CD4-positive, CD25-positive, alpha-beta regulatory T cell (primary cell): ENCODE measurements at regions not wholly inside any gene's neighbourhood (a gene's known extent, or its start where the extent isn't known, plus 50 kb on each side); places are given as distances from the start of the nearest gene placed in this dataset.

Source experiments
- ATAC-seq, 2 donors: fragments of 150-1000 bp; cut with Tn5 transposase; one replicate each; pipeline ENCODE4 v1.10.0; 2021; ENCODE audit warnings: low read depth in 2 of 2, moderate number of reproducible peaks in 2 of 2, moderate library complexity in 1 of 2
- DNase-seq, 3 donors: peaks; one replicate each; pipeline versions ENCODE4 v3.0.0 to v3.0.0-alpha.2; 2012 to 2022; ENCODE audit warnings: mixed read lengths in 1 of 3
- H3K27ac ChIP-seq: one replicate; pipeline ENCODE4 v1.7.0; 2013; ENCODE audit warnings: mild to moderate bottlenecking, low read length; ENCODE audit not compliant: insufficient read depth, poor library complexity, severe bottlenecking
- H3K27me3 ChIP-seq: one replicate; pipeline ENCODE4 v1.7.0; 2013; ENCODE audit warnings: low read length; ENCODE audit not compliant: control insufficient read depth, insufficient read depth
- H3K36me3 ChIP-seq: one replicate; pipeline ENCODE4 v1.7.0; 2013; ENCODE audit warnings: mild to moderate bottlenecking, low read length, moderate library complexity; ENCODE audit not compliant: control insufficient read depth, insufficient read depth
- H3K4me1 ChIP-seq: 2 replicates; pipeline ENCODE4 v1.7.0; 2013; ENCODE audit warnings: mild to moderate bottlenecking, low read length; ENCODE audit not compliant: insufficient read depth, control insufficient read depth, poor library complexity, severe bottlenecking
- H3K4me3 ChIP-seq: one replicate; pipeline ENCODE4 v1.7.0; 2013; ENCODE audit warnings: low read depth, mild to moderate bottlenecking, low read length, moderate library complexity
- H3K9me3 ChIP-seq, 2 experiments: 1 replicate in 1 of 2; 2 replicates in 1 of 2; pipeline ENCODE4 v1.7.0; 2013; ENCODE audit warnings: low read length in 2 of 2, mild to moderate bottlenecking in 1 of 2, moderate library complexity in 1 of 2; ENCODE audit not compliant: control insufficient read depth in 2 of 2
- H3K27ac Mint-ChIP-seq, 3 donors: one replicate each; pipeline ENCODE4 v1.8.0; 2020 to 2022; ENCODE audit warnings: mild to moderate bottlenecking in 3 of 3, mixed read lengths in 3 of 3, moderate library complexity in 2 of 3
- H3K27me3 Mint-ChIP-seq: one replicate; pipeline ENCODE4 v1.8.0; 2022; ENCODE audit warnings: mild to moderate bottlenecking, mixed read lengths
- H3K36me3 Mint-ChIP-seq: one replicate; pipeline ENCODE4 v1.8.0; 2020; ENCODE audit warnings: mixed read lengths
- H3K4me1 Mint-ChIP-seq, 4 donors: one replicate each; pipeline ENCODE4 v1.8.0; 2020 to 2022; ENCODE audit warnings: mixed read lengths in 4 of 4, mild to moderate bottlenecking in 1 of 4
- H3K4me3 Mint-ChIP-seq, 4 donors: one replicate each; pipeline ENCODE4 v1.8.0; 2020 to 2022; ENCODE audit warnings: mild to moderate bottlenecking in 4 of 4, mixed read lengths in 4 of 4, moderate library complexity in 3 of 4
- H3K9me3 Mint-ChIP-seq, 7 donors: one replicate each; pipeline ENCODE4 v1.8.0; 2020 to 2022; ENCODE audit warnings: mixed read lengths in 7 of 7, mild to moderate bottlenecking in 3 of 7, moderate library complexity in 2 of 7

DNA sequence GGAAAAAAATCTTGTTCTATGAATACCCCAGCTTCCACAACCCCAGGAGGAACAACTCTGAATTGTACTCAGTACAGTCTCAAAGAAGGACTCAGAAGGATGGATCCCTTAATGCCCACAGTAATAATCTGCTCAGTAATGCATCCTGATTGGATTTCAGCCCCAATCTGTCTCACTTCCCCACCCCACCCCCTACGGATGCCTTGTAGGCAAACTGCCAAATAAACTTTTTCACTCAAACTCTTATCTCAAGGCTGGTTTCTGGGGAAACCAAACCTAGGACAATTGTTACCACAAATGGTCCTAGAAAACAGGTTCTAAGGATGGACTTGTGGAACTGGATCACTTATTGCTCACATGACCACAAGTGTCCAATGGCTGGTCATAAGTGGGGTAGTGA is 1021.8 kb upstream of the INTU start:
- Mint-ChIP-seq H3K9me3 (peaks cover 0 to 9% (median 2%) of the 10 kb centered on the region in 7 donors), H3K27me3 (no peaks in the 10 kb centered on the region), H3K27ac (no peak overlapping the region), H3K36me3 (no peaks in the 10 kb centered on the region), H3K4me1 (no peaks in the 10 kb centered on the region), H3K4me3 (no peak overlapping the region)
- Histone ChIP-seq H3K36me3 (no peaks in the 10 kb centered on the region), H3K4me3 (no peak overlapping the region), H3K27ac (no peak overlapping the region), H3K9me3 (peaks cover 0 to 1% of the 10 kb centered on the region in 2 experiments), H3K4me1 (no peaks in the 10 kb centered on the region), H3K27me3 (no peaks in the 10 kb centered on the region)
- ATAC-seq (no peak), DNase-seq (no peak)

GRCh38 chr4:126611900-126612299 is 1020.9 kb upstream of the INTU start:
- H3K27me3 ChIP-seq: no peaks in the 10 kb centered on the region
- no peak overlapping the region for H3K4me3 ChIP-seq
- H3K27ac ChIP-seq: no peak overlapping the region
- H3K9me3 ChIP-seq: peaks cover 0 to 1% of the 10 kb centered on the region in 2 experiments
- ATAC-seq (no peak), DNase-seq (no peak)
- no peak overlapping the region for H3K4me3 Mint-ChIP-seq
- peak overlapping the region in 1 of 3 donors; percentile 74 for H3K27ac Mint-ChIP-seq
- no peaks in the 10 kb centered on the region for H3K4me1 Mint-ChIP-seq
- peaks cover 0 to 14% (median 6%) of the 10 kb centered on the region in 7 donors for H3K9me3 Mint-ChIP-seq
- no peaks in the 10 kb centered on the region for H3K4me1 ChIP-seq
- no peaks in the 10 kb centered on the region for H3K36me3 Mint-ChIP-seq
- no peaks in the 10 kb centered on the region for H3K36me3 ChIP-seq
- H3K27me3 Mint-ChIP-seq: no peaks in the 10 kb centered on the region

DNA sequence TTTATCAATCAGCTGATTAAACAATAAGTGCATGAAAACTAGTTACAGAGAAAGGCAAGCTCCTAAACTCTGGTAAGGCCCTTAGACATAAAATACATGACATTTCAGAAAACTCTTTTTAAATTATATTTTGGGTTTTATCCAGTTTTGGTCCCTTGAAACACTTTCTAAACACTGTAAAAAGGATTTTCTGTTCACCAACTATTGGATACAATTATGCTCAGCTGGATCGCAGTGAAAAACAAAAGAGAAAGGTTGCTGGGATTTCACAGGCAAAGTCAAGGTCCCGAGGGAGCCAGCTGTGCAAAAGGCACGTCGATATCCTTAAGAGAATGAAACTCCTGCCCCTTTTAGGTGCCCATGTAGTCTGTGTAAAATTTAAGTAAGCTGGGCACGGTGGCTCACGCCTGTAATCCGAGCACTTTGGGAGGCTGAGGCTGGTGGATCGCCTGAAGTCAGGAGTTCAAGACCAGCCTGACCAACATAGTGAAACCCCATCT is 1018.4 kb upstream of the INTU start:
- Mint-ChIP-seq H3K4me3 (no peak overlapping the region), H3K27ac (no peak overlapping the region), H3K36me3 (no peaks in the 10 kb centered on the region), H3K4me1 (no peaks in the 10 kb centered on the region), H3K9me3 (peaks cover 2 to 17% (median 6%) of the 10 kb centered on the region in 7 donors), H3K27me3 (no peaks in the 10 kb centered on the region)
- H3K4me3 ChIP-seq: no peak overlapping the region
- H3K27ac ChIP-seq: no peak overlapping the region
- no peaks in the 10 kb centered on the region for H3K27me3 ChIP-seq
- H3K4me1 ChIP-seq: no peaks in the 10 kb centered on the region
- no peak for ATAC-seq
- H3K9me3 ChIP-seq: peaks cover 0 to 1% of the 10 kb centered on the region in 2 experiments
- DNase-seq: no peak
- no peaks in the 10 kb centered on the region for H3K36me3 ChIP-seq

DNA sequence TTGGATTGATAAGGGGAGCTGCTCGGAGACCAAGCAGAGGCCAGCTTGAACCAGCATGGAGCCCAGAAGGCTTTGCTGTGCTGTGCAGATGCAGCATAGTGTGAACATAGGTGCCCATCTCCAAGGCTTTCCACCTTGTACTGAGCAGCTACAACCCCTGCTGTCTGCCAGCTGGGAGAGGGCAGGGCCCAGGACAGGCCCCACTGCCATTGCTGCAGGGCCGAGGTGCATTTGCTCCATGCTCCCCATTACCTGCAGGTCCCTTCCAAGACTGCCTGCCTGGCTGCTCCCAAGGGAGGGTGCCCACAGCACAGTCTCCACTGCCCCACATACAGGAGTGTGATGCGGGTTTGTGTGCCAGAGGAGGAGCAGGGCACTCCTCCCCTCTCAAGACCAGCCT is 1016.0 kb upstream of the INTU start:
- H3K9me3 Mint-ChIP-seq: peaks cover 2 to 31% (median 7%) of the 10 kb centered on the region in 7 donors

DNA sequence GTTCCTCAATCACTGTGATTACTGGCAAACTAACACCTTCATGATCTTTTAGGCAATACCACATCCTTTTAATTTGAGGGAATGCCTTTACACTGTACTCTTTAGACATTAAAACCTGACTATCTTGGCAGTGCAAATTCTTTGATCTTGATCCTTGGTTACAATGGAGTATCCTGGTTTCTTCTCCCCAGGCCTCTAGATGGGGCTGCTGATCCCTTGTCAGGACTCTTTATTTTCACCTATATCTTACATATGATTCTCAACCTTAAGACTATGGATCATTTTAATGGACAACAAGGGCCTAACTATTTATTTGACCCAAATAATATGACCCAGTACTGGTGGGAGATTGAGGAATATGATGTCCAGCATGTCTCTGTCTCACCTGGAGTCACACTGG is 1005.5 kb upstream of the INTU start:
- Mint-ChIP-seq H3K4me1 (no peaks in the 10 kb centered on the region), H3K36me3 (no peaks in the 10 kb centered on the region), H3K4me3 (no peak overlapping the region), H3K9me3 (peaks cover 0 to 23% (median 4%) of the 10 kb centered on the region in 7 donors), H3K27ac (peak overlapping the region in 1 of 3 donors; percentile 32), H3K27me3 (no peaks in the 10 kb centered on the region)
- no peak overlapping the region for H3K27ac ChIP-seq
- ATAC-seq: no peak
- no peaks in the 10 kb centered on the region for H3K27me3 ChIP-seq
- no peaks in the 10 kb centered on the region for H3K36me3 ChIP-seq
- H3K9me3 ChIP-seq: no peaks in the 10 kb centered on the region
- no peak overlapping the region for H3K4me3 ChIP-seq
- H3K4me1 ChIP-seq: no peaks in the 10 kb centered on the region
- DNase-seq: no peak

More for the DNA sequence above, 1016.0 kb upstream of the INTU start:
- DNase-seq (no peak), ATAC-seq (no peak)
- Mint-ChIP-seq H3K27ac (no peak overlapping the region), H3K36me3 (no peaks in the 10 kb centered on the region), H3K4me1 (no peaks in the 10 kb centered on the region), H3K4me3 (no peak overlapping the region), H3K27me3 (no peaks in the 10 kb centered on the region)
- Histone ChIP-seq H3K4me3 (no peak overlapping the region), H3K27ac (no peak overlapping the region), H3K9me3 (peaks cover 0 to 1% of the 10 kb centered on the region in 2 experiments), H3K27me3 (no peaks in the 10 kb centered on the region), H3K4me1 (no peaks in the 10 kb centered on the region), H3K36me3 (no peaks in the 10 kb centered on the region)

DNA sequence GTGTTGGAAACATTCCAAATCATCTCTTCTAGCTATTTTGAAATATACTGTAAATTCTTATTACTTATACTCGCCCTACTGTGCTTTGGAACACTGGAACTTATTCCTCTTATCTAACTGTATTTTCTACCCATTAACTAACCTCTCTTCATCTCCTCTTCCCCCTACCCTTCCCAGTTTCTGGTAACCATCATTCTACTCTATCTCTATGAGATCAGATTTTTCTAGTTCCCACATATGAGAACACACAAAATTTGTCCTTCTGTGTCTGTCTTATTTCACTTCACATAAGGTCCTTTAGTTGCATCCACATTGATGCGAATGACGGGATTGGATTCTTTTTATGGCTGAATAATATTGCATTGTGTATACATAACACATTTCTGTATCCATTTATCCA is 1003.8 kb upstream of the INTU start:
- no peak overlapping the region for H3K4me3 ChIP-seq
- Mint-ChIP-seq H3K27ac (no peak overlapping the region), H3K9me3 (peaks cover 0 to 23% (median 4%) of the 10 kb centered on the region in 7 donors), H3K4me1 (no peaks in the 10 kb centered on the region), H3K4me3 (no peak overlapping the region), H3K27me3 (no peaks in the 10 kb centered on the region), H3K36me3 (no peaks in the 10 kb centered on the region)
- no peaks in the 10 kb centered on the region for H3K4me1 ChIP-seq
- no peaks in the 10 kb centered on the region for H3K36me3 ChIP-seq
- no peak overlapping the region for H3K27ac ChIP-seq
- no peaks in the 10 kb centered on the region for H3K9me3 ChIP-seq
- H3K27me3 ChIP-seq: no peaks in the 10 kb centered on the region
- no peak for DNase-seq
- no peak for ATAC-seq

DNA sequence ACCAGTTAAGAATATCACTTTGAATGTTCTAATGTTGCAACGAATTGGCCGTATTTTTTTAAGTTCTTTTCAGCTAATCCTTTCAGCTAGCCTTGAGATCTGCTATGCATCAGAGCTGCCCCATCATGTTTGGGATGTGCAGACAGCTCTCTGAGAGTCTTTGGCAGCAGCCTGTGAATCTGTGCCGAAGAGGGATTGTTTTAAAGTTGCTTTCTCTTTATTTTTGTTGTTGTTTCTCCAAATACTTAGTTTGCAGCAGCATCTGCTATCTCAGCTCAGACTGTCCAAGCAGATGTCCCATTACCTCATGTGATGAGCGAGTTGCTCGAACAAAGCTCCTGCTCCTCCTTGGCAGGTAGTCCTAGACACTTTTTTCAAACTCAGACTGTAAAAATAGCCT is 1002.5 kb upstream of the INTU start:
- Histone ChIP-seq H3K4me3 (no peak overlapping the region), H3K4me1 (no peaks in the 10 kb centered on the region), H3K27ac (no peak overlapping the region), H3K27me3 (no peaks in the 10 kb centered on the region), H3K36me3 (no peaks in the 10 kb centered on the region), H3K9me3 (no peaks in the 10 kb centered on the region)
- Mint-ChIP-seq H3K9me3 (peaks cover 0 to 23% (median 8%) of the 10 kb centered on the region in 7 donors), H3K27me3 (no peaks in the 10 kb centered on the region), H3K4me1 (no peaks in the 10 kb centered on the region), H3K27ac (no peak overlapping the region), H3K4me3 (no peak overlapping the region), H3K36me3 (no peaks in the 10 kb centered on the region)
- no peak for ATAC-seq
- DNase-seq: no peak

DNA sequence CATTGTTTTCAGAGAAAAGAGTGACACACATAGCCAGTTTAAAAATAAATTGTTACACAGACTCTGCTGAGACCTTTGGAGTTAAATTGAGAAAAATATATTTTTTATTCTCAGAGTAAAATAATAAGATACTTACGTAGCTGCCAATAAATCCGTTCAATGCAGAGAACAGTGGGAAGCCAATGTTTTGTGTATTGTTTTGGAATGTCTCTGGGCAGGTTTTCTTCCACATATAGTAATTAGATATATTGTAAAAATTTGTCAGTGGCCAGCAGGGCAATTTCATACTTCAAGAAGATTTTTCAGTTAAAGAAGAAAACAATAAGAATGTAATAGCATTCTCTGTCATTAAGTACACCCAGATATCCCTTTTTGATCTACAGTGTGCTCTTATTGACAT is 999.5 kb upstream of the INTU start:
- ATAC-seq (no peak), DNase-seq (no peak)
- H3K4me1 ChIP-seq: no peaks in the 10 kb centered on the region
- H3K27ac ChIP-seq: no peak overlapping the region
- Mint-ChIP-seq H3K9me3 (peaks cover 0 to 16% (median 6%) of the 10 kb centered on the region in 7 donors), H3K27ac (no peak overlapping the region), H3K27me3 (no peaks in the 10 kb centered on the region), H3K4me1 (no peaks in the 10 kb centered on the region), H3K4me3 (no peak overlapping the region), H3K36me3 (no peaks in the 10 kb centered on the region)
- H3K36me3 ChIP-seq: no peaks in the 10 kb centered on the region
- H3K9me3 ChIP-seq: no peaks in the 10 kb centered on the region
- no peaks in the 10 kb centered on the region for H3K27me3 ChIP-seq
- H3K4me3 ChIP-seq: no peak overlapping the region
